NCI-H2227 (cell line): ENCODE measurements at regions not wholly inside any gene's neighbourhood (a gene's known extent, or its start where the extent isn't known, plus 50 kb on each side); places are given as distances from the start of the nearest gene placed in this dataset.

Experiments used
- DNase-seq: peaks from one replicate; lab custom pipeline; 2025; ENCODE audit not compliant: unreplicated experiment; lab: John Stamatoyannopoulos, UW

- DNase-seq = no peak
Observed at GRCh38 chr17:413706-414380, 61.2 kb upstream of the RPH3AL start.

GRCh38 chr17:413016-413350 is 60.4 kb upstream of the RPH3AL start:
- no peak for DNase-seq

- DNase-seq = peak; percentile 55
Observed at GRCh38 chr17:412211-413015, 59.8 kb upstream of the RPH3AL start.

GRCh38 chr17:411421-412120 is 59.0 kb upstream of the RPH3AL start:
- DNase-seq = no peak

- DNase-seq = peak; percentile 46
Observed at GRCh38 chr17:410543-411401, 58.2 kb upstream of the RPH3AL start.

GRCh38 chr17:409848-410542 is 57.4 kb upstream of the RPH3AL start:
- DNase-seq = peak; percentile 99

- DNase-seq = no peak
Observed at GRCh38 chr17:409308-409847, 56.8 kb upstream of the RPH3AL start.

- DNase-seq = no peak
Observed at GRCh38 chr17:404703-405102, 52.1 kb upstream of the RPH3AL start.
